NB4 (cell line): ENCODE measurements at regions not wholly inside any gene's neighbourhood (a gene's known extent, or its start where the extent isn't known, plus 50 kb on each side); places are given as distances from the start of the nearest gene placed in this dataset.

Source experiments
- DNase-seq: peaks from one replicate; pipeline ENCODE4 v3.0.0; 2010; ENCODE audit warnings: low read depth
- H3K4me3 ChIP-seq: one replicate; pipeline ENCODE4 v1.5.1; 2011; ENCODE audit warnings: mild to moderate bottlenecking, low read depth, low read length, moderate library complexity
- CTCF ChIP-seq: IDR thresholded peaks from one replicate; pipeline ENCODE4 v1.5.1; 2012; ENCODE audit warnings: low read depth, low read length
- MAX ChIP-seq: IDR thresholded peaks from 2 replicates; pipeline ENCODE4 v1.6.1; 2011; ENCODE audit warnings: low read depth, low read length
- MYC ChIP-seq: IDR thresholded peaks from 2 replicates; pipeline ENCODE4 v1.6.1; 2011; ENCODE audit warnings: low read depth, low read length
- POLR2A ChIP-seq: IDR thresholded peaks from 2 replicates; pipeline ENCODE4 v1.6.1; 2011; ENCODE audit warnings: mild to moderate bottlenecking; ENCODE audit not compliant: insufficient read length; ENCODE audit errors: extremely low read depth

- TF ChIP-seq POLR2A: no peak
- no peak for TF ChIP-seq MAX
- no peak for TF ChIP-seq MYC
- TF ChIP-seq CTCF: no peak
- no peak for DNase-seq
- no peak overlapping the region for H3K4me3 ChIP-seq
Observed at GRCh38 chr11:112773264-112773663, 188.0 kb upstream of the NCAM1 start.

- no peak overlapping the region for H3K4me3 ChIP-seq
- TF ChIP-seq POLR2A (no peak), MYC (no peak), MAX (no peak), CTCF (no peak)
- DNase-seq: no peak
Observed at GRCh38 chr11:112776834-112777233, 184.4 kb upstream of the NCAM1 start.

- no peak for DNase-seq
- no peak overlapping the region for H3K4me3 ChIP-seq
- no peak for TF ChIP-seq POLR2A
- no peak for TF ChIP-seq MYC
- no peak for TF ChIP-seq CTCF
- no peak for TF ChIP-seq MAX
Observed at GRCh38 chr11:112777283-112777751, 183.9 kb upstream of the NCAM1 start.

- TF ChIP-seq CTCF: no peak
- TF ChIP-seq MYC: no peak
- TF ChIP-seq MAX: no peak
- TF ChIP-seq POLR2A: no peak
Observed at GRCh38 chr11:112778091-112778876, 182.9 kb upstream of the NCAM1 start.

GRCh38 chr11:112778877-112779266 lies 182.3 kb upstream of the NCAM1 start:
- DNase-seq: no peak
- no peak overlapping the region for H3K4me3 ChIP-seq
- TF ChIP-seq CTCF (no peak), POLR2A (no peak), MYC (no peak), MAX (no peak)

More at GRCh38 chr11:112778091-112778876, 182.9 kb upstream of the NCAM1 start:
- H3K4me3 ChIP-seq: no peak overlapping the region
- DNase-seq: no peak
